KBM-7 (cell line): ENCODE measurements at regions not wholly inside any gene's neighbourhood (a gene's known extent, or its start where the extent isn't known, plus 50 kb on each side); places are given as distances from the start of the nearest gene placed in this dataset.

Source experiments
- DNase-seq: peaks from one replicate; pipeline ENCODE4 v3.0.0-alpha.2; 2015
- in situ Hi-C: fragments of 300-500 bp; cut with MboI; formaldehyde crosslinking; loops from 2 replicates; pipeline ENCODE4 v1.14.3; 2020; ENCODE audit warnings: low sequenced_read_pairs, low pct_unique_long_range_greater_than_20kb, mixed read lengths

GRCh38 chr2:65666156-65666725 lies 233.8 kb upstream of the SPRED2 start:
- no peak for DNase-seq
- in situ Hi-C loops: no loop called here

GRCh38 chr2:65664931-65665330 lies 232.5 kb upstream of the SPRED2 start:
- in situ Hi-C loops: no loop called here
- no peak for DNase-seq

GRCh38 chr2:65663831-65664407 lies 231.5 kb upstream of the SPRED2 start:
- in situ Hi-C loops: no loop called here
- DNase-seq: no peak

GRCh38 chr2:65662654-65663432 lies 230.4 kb upstream of the SPRED2 start:
- no peak for DNase-seq
- in situ Hi-C loops: no loop called here

DNA sequence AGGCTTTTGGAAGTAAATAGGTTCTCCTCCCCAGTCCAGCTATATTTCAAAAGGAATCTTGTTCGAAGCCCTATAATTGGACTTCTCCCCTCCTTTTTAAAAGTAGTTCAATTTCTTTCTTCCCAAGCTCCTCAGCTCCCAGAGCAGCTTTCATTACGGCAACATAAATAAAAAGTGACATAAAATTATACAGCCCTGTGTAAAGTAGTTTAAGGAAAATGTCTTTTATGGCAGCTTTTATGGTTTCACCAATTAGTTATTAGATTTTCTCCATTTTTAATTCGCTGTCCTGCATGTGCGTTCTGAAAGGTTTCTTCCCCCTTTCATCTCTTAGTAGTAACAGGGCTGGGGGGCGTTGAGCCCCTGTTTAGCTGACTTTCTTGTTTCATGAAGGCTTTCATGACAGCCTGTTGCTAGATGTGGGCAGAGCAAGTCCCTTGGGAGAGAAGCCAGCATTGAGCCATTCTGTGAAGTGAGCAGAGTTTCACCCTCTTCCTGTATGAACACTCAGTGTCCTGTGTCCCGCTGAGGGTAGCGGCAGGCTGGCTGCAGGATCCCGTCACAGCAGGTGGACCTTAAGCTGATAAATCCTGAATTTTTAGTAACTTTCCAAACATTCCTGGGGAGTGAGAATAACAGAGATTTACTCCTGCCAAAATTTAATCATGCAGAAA lies 229.7 kb upstream of the SPRED2 start:
- in situ Hi-C loops: no loop called here
- DNase-seq: no peak

GRCh38 chr2:65660340-65660739 lies 227.9 kb upstream of the SPRED2 start:
- in situ Hi-C loops: no loop called here
- DNase-seq: no peak

- in situ Hi-C loops: no loop called here
- no peak for DNase-seq
Observed at GRCh38 chr2:65658881-65659280, 226.5 kb upstream of the SPRED2 start.

DNA sequence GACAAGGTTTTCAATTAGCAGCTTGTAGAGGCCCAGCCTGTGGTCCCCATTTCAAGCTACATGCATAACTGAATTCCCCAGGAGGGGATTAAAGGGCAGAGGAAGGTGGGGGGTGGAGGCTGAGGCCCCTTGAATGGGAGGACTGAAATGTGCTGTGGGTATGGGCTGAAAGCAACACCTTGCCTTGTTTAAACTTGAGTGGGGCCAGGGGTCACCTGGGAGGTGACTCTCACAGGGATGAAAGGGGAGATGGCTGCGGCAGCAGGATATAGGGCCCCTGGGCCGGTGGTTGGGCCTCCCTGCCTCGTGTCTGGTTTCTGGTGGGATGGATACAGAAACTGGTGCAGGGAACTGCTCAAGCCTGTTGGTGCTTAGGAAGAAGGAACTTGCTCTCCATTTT lies 225.9 kb upstream of the SPRED2 start:
- no peak for DNase-seq
- in situ Hi-C loops: no loop called here

DNA sequence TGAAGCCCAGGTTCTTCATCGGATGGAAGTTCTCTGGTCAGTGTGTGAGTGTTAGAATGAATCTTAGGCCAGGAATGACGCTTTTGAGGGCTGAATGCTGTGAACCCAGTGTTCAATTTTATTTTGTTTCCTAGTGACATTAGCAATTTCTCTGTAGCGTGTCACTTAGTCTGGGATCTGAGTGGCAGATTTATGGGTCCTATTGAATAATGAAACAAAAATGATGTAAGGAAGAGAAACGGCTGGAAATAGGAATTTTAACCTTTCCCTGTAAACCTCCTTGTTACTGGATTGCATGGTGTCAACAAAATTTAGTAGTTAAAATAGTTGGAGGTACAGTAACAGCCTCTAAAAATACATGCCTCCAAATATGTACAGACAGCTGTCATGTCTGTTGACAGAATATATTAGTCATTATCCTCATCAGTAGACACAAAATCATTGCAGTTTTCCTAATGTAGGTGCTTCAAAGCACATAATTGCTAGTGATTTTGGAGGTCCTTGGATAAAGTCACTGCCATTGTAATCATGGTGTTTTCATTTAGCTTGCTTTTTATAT lies 223.8 kb upstream of the SPRED2 start:
- DNase-seq: no peak
- in situ Hi-C loops: no loop called here

- in situ Hi-C loops: no loop called here
- no peak for DNase-seq
Observed at GRCh38 chr2:65655000-65655399, 222.6 kb upstream of the SPRED2 start.

DNA sequence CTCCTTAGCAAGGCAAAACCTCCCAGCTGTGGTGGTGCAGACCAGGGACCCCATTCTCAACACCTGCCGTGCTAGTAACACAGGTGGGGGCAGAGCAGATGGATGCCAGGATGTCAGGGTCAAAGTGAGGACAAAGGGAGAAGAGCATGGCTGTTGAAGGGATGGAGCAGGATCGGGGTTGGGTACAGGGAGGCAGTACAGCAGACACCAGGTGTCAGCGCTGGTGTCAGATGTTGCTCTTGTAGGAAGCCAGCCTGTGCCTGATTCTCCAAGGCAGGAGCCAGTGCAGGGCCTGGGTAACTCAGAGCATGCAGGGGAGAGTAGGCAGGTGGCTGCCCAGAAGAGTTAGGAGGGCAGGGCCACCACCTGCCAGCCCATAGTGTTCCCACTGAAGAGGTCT lies 222.1 kb upstream of the SPRED2 start:
- in situ Hi-C loops: no loop called here
- no peak for DNase-seq

- in situ Hi-C loops: no loop called here
Observed at GRCh38 chr2:65652066-65652465, 219.7 kb upstream of the SPRED2 start.

DNA sequence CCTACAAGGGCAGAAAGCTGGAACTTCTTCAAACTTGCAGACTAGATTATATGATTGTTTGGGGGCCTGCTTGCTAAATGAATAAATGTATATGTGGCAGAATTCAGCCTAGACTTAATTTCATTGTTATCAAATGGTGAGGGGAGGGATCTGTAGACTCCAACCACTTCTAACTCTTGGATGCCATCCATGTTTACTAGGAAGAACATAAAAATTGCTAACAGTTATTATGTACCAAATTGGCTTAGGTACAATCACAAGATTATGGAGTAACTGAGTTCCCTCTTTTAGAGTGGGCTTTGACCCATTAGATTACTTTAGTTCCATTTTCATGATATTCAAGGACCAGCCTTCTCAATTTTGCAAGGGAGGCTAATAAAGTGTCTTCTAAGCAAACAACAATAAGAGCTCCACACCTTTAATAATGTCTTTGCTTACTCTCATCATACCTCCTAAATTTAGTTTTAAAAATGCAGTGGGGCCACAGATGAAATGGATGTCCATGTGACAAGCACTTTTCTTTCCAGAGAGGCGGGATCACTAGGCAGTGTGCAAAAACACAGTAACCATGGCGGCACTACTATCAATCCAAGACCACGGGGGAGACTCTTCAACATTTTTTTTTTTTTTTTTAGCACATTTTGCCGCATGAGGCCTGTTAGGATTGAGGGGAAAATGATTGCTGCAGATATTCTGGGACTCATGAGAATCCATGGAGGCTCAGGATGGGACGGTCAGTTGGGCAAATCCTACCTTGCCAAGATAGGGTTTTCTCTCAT lies 217.6 kb upstream of the SPRED2 start:
- no peak for DNase-seq
- in situ Hi-C loops: no loop called here

More at GRCh38 chr2:65652066-65652465, 219.7 kb upstream of the SPRED2 start:
- no peak for DNase-seq

DNA sequence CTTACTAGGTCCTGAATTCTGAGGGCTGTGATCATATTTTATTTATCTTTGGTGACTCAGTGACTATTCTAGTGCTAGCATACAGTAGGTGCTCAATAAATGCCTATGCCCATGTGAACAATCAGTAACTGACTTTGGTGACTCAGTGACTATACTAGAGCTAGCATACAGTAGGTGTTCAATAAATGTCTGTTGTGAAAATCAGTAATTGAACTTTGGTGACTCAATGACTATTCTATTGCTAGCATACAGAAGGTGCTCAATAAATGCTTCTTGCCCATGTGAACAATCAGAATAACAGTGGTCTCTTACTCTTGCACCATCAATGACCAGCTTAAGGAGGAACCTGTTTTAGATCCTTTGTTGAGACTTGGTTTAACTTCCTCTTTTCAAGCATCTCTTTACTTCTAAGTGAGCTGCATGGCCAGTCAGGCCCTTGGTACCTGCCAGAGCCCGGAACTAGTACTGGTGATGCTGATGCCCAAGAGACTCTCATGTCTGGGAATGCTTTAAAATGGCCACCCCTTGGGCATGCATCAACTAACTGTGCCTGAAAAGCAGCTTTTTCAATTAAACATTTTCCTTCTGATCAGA lies 214.9 kb upstream of the SPRED2 start:
- DNase-seq: peak; percentile 11
- in situ Hi-C loops: no loop called here

- in situ Hi-C loops: no loop called here
- no peak for DNase-seq
Observed at GRCh38 chr2:65640793-65641103, 208.3 kb upstream of the SPRED2 start.

DNA sequence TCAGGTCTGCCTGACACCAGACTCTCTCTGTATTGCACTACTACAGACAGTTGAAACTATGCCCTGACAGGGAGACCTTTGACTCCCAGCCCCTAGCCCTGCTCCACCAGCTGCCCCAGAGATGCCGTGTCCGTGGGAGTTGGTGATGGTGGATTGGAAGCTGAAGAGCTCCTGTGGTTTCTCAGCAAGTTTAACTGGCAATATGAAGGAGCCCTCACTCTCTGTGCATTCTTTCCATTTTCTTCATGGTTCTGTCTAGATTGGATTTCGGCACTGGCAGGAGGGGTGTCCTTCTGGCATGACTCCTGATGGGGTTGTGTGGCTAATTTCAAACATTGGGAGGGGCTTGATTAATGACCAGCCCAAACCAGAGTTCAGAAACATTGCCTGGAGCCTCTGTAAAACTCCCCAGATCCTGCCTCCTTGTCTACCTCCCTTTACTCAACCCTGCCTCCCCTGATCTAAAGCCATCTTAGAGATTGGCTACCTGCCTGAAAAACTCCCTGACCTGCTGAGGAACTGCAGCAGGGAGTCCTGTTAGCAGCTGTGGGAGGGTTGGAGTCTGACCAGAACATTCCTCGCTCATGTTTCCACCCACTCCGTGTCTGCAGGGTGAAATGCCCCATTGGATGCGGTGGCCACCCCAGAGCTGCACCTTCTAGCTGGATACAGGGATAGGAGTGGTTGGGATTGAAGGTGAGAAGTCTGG lies 206.9 kb upstream of the SPRED2 start:
- in situ Hi-C loops: no loop called here
- DNase-seq: no peak

DNA sequence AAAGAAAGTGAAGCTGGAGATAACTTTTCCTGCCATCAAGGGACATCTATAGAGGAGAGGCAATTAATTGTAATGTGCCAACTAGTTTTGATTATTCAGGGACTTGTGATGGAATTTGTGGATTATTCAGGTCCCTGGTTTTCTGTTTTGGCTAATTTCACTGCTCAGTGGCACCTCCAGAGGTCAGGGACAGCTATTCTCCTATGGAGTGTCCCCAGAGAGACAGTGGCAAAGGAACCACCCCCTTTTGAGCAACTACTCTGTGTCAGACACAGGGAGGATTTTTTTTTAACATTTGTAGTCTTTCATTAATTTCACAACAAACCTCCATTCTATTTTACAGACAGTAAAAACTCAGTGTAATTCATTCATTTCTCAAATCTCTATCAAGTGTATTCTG lies 206.0 kb upstream of the SPRED2 start:
- no peak for DNase-seq
- in situ Hi-C loops: no loop called here

DNA sequence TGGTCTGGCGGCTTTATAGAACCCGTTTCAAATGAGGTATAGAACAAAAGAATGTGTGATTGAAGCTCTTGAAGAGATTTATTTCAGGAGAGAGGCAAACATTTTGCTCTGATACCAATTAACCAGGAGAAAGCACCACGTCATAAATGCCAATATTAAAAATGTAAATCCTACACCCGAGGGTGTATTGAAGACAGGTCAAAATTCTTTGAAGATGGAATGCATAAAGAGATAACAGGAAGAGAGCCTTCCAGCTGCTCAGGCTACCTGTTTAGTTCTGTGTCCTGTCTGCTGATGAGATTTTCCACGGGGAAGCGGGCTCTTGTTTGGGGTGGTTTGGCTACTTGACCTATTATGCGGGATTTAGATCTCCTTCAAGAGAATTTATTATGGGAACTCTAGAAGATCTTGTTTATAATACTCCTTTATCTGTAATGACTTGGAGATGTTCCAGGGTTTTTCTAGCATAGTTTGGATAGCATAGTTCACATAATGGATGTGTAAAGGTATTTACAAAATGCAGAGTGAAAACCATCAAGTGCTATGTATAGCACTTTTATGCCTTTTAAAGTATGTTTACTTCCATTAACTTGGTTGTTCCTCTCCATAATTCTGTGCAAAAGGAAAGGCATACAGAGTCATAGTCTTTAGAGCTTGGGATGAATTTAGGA lies 204.5 kb upstream of the SPRED2 start:
- no peak for DNase-seq
- in situ Hi-C loops: no loop called here
